B cell (primary cell): ENCODE measurements at regions not wholly inside any gene's neighbourhood (a gene's known extent, or its start where the extent isn't known, plus 50 kb on each side); places are given as distances from the start of the nearest gene placed in this dataset.

Experiments used
- ATAC-seq: fragments of 200-7000 bp; cut with Tn5 transposase; one replicate; pipeline ENCODE4 v1.10.0; 2021; ENCODE audit warnings: low read depth, mild to moderate bottlenecking, moderate number of reproducible peaks, moderate library complexity
- CTCF ChIA-PET: fragments of 350-600 bp; sonication (Branson Sonifier 250); formaldehyde crosslinking; loops from one replicate; lab custom pipeline; 2021; ENCODE audit warnings: antibody characterized with exemption, inconsistent platforms; lab: Charles Lee
- POLR2A ChIA-PET: fragments of 350-600 bp; sonication (Branson Sonifier 250); formaldehyde crosslinking; loops from one replicate; lab custom pipeline; 2021; ENCODE audit warnings: antibody characterized with exemption; lab: Charles Lee
- DNase-seq: peaks from one replicate; pipeline ENCODE4 v3.0.0; 2013
- H2AFZ ChIP-seq: 2 replicates; pipeline ENCODE4 v1.6.1; 2012; ENCODE audit warnings: mild to moderate bottlenecking, low read depth, low read length; ENCODE audit not compliant: insufficient read depth, poor library complexity, severe bottlenecking
- H3K27ac ChIP-seq, 2 donors: 1 replicate in 1 of 2; 2 replicates in 1 of 2; pipeline ENCODE4 v1.5.1; 2012 to 2013; ENCODE audit warnings: low read length in 2 of 2, mild to moderate bottlenecking in 2 of 2, moderate library complexity in 1 of 2
- H3K27me3 ChIP-seq, 4 experiments: fragments of 200-600 bp in 1 of 4; sonication (generic) in 1 of 4; replicated peaks in 1 of 4; 1 replicate in 2 of 4; 2 replicates in 2 of 4; pipeline versions ENCODE4 v1.6.1 to v1.7.0; 2013 to 2016; ENCODE audit warnings: low read length in 3 of 4, mild to moderate bottlenecking in 2 of 4, mixed read lengths in 1 of 4, moderate library complexity in 1 of 4; ENCODE audit not compliant: insufficient read depth in 4 of 4, control insufficient read depth in 3 of 4; ENCODE audit errors: control extremely low read depth in 1 of 4
- H3K36me3 ChIP-seq, 2 experiments: replicated peaks in 1 of 2; 1 replicate in 1 of 2; 2 replicates in 1 of 2; pipeline versions ENCODE4 v1.6.1 to v1.7.1; 2013; ENCODE audit warnings: low read length in 1 of 2; ENCODE audit not compliant: insufficient read depth in 2 of 2, control insufficient read depth in 1 of 2; ENCODE audit errors: control extremely low read depth in 1 of 2, extremely low read depth in 1 of 2
- H3K4me1 ChIP-seq, 2 donors: fragments of 200-600 bp in 1 of 2; sonication (generic) in 1 of 2; 1 replicate in 1 of 2; 2 replicates in 1 of 2; pipeline versions ENCODE4 v1.5.1 to v1.6.1; 2013 to 2017; ENCODE audit warnings: low read length in 2 of 2; ENCODE audit not compliant: control insufficient read depth in 2 of 2, insufficient read depth in 2 of 2
- H3K4me2 ChIP-seq: replicated peaks from 2 replicates; pipeline ENCODE3; 2012; ENCODE audit warnings: mild to moderate bottlenecking, low read depth, low read length; ENCODE audit not compliant: poor library complexity, severe bottlenecking
- H3K4me3 ChIP-seq, 5 experiments: fragments of 200-600 bp in 1 of 5; sonication (generic) in 1 of 5; 1 replicate in 3 of 5; 2 replicates in 2 of 5; pipeline versions ENCODE4 v1.5.1 to v1.7.0; 2011 to 2016; ENCODE audit warnings: low read length in 4 of 5, mild to moderate bottlenecking in 4 of 5, low read depth in 2 of 5, control low read depth in 1 of 5, moderate library complexity in 1 of 5; ENCODE audit not compliant: insufficient read depth in 1 of 5; ENCODE audit errors: control extremely low read depth in 1 of 5, extremely low read depth in 1 of 5
- H3K79me2 ChIP-seq: fragments of 200-600 bp; sonication (generic); one replicate; pipeline ENCODE4 v1.6.0; 2016; ENCODE audit warnings: low read length; ENCODE audit not compliant: control insufficient read depth, insufficient read depth
- H3K9ac ChIP-seq: fragments of 200-600 bp; sonication (generic); 2 replicates; pipeline ENCODE4 v1.6.1; 2017; ENCODE audit warnings: mild to moderate bottlenecking, low read length, moderate library complexity
- H3K9me3 ChIP-seq, 3 donors: one replicate each; pipeline versions ENCODE4 v1.6.1 to v1.7.1; 2013; ENCODE audit warnings: low read length in 2 of 3; ENCODE audit not compliant: control insufficient read depth in 2 of 3, insufficient read depth in 1 of 3; ENCODE audit errors: control extremely low read depth in 1 of 3
- H4K20me1 ChIP-seq: 2 replicates; pipeline ENCODE4 v1.6.0; 2012; ENCODE audit warnings: mild to moderate bottlenecking, low read length; ENCODE audit not compliant: insufficient read depth, control insufficient read depth, poor library complexity, severe bottlenecking
- H3K27ac Mint-ChIP-seq: one replicate; pipeline ENCODE4 v1.8.0; 2021; ENCODE audit warnings: mixed read lengths
- H3K27me3 Mint-ChIP-seq: one replicate; pipeline ENCODE4 v1.8.0; 2021; ENCODE audit warnings: mixed read lengths
- H3K4me1 Mint-ChIP-seq: one replicate; pipeline ENCODE4 v1.8.0; 2021; ENCODE audit warnings: mixed read lengths
- H3K4me3 Mint-ChIP-seq: one replicate; pipeline ENCODE4 v1.8.0; 2021; ENCODE audit warnings: mixed read lengths
- H3K9me3 Mint-ChIP-seq: one replicate; pipeline ENCODE4 v1.8.0; 2022; ENCODE audit warnings: mixed read lengths; ENCODE audit not compliant: insufficient read depth
- EZH2 ChIP-seq: IDR thresholded peaks from 2 replicates; pipeline ENCODE4 v1.6.1; 2012; ENCODE audit warnings: borderline replicate concordance, low read depth, mild to moderate bottlenecking, moderate library complexity, low read length; ENCODE audit not compliant: insufficient read depth, poor library complexity, severe bottlenecking
- WGBS: methylation state at CpG from one replicate; pipeline ENCODE4 v1.1.5; 2013; ENCODE audit warnings: missing lambda C conversion rate; ENCODE audit not compliant: insufficient coverage; 5-methylcytosine and 5-hydroxymethylcytosine counted together
- intact Hi-C: fragments of 100-400 bp; cut with micrococcal nuclease; formaldehyde crosslinking; loops from one replicate; pipeline ENCODE4 v1.10.0; 2022
- TF ChIP-seq, protein P1 (sequence below): fragments of 200-600 bp; IDR thresholded peaks from one replicate; pipeline ENCODE4 v1.8.0; 2022; ENCODE audit warnings: antibody characterized with exemption, mild to moderate bottlenecking

DNA sequence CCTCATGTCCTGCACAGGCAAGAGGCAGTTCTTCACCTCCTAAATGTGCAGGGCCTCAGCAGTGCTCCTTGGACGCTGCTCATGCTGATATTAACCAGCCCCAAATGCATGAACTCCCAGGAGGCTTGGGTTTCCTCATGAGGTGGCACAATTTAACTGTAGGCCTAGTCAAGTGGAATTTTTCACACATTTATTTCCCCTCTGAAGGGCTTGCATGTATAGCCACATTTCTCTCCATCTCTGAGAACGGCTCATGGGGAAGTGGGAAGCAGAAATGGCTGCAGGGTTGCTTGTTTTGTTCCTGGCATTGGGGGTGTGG lies 72.8 kb upstream of the PAX1 start:
- Histone ChIP-seq H3K27ac (no peak overlapping the region), H3K4me2 (no peak overlapping the region), H3K36me3 (no peaks in the 10 kb centered on the region), H3K27me3 (no peaks in the 10 kb centered on the region), H3K9ac (no peak overlapping the region), H3K9me3 (peaks cover 0 to 1% (median 0%) of the 10 kb centered on the region in 3 donors), H2AFZ (no peak overlapping the region), H3K4me1 (peaks cover 6 to 8% of the 10 kb centered on the region in 2 donors), H3K79me2 (no peaks in the 10 kb centered on the region), H4K20me1 (no peaks in the 10 kb centered on the region), H3K4me3 (no peak overlapping the region)
- Mint-ChIP-seq H3K4me1 (peaks cover 7% of the 10 kb centered on the region), H3K27me3 (no peaks in the 10 kb centered on the region), H3K27ac (no peak overlapping the region), H3K4me3 (no peak overlapping the region), H3K9me3 (no peaks in the 10 kb centered on the region)
- POLR2A ChIA-PET, result no interaction called here
- DNase-seq (no peak), ATAC-seq (no peak)
- CTCF ChIA-PET, result no interaction called here
- TF ChIP-seq, protein P1, sequence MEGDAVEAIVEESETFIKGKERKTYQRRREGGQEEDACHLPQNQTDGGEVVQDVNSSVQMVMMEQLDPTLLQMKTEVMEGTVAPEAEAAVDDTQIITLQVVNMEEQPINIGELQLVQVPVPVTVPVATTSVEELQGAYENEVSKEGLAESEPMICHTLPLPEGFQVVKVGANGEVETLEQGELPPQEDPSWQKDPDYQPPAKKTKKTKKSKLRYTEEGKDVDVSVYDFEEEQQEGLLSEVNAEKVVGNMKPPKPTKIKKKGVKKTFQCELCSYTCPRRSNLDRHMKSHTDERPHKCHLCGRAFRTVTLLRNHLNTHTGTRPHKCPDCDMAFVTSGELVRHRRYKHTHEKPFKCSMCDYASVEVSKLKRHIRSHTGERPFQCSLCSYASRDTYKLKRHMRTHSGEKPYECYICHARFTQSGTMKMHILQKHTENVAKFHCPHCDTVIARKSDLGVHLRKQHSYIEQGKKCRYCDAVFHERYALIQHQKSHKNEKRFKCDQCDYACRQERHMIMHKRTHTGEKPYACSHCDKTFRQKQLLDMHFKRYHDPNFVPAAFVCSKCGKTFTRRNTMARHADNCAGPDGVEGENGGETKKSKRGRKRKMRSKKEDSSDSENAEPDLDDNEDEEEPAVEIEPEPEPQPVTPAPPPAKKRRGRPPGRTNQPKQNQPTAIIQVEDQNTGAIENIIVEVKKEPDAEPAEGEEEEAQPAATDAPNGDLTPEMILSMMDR, result no peak
- no peak for TF ChIP-seq EZH2
- 0% methylated on average over 1 of the region's 2 CpGs for WGBS
- intact Hi-C loops, result no loop called here

DNA sequence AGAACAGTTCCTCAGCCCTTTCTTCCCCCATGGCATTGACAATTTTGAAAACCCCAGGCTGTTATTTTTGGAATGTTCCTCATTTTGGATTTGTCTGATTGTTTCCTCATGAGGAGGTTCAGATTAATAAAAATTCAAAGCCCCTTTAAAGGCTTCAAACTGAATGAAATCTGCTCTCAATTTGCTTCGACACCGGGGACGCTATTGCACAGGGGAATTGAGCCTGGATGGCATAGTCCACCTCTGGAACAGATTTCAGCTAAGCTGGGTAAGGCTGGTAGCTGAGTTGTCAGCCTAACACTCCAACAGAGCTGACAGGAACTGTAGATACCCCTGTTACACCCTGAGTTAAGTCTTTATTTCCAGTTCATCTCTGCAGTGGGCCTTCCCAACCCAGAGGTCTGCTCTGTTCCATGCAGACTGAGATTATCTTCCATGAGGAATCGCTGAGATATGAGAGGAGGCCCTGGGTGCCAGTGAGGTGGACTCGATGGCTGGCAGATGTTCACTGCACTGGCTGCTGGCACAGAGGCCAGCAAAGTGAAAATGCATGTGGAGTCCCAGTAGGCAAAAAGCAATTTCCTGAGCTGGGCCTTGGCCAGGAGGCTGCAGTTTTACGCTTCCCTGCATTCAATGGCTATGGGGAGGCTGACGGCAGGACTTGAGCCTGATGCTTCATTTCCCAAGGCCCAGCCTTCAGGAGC lies 73.3 kb upstream of the PAX1 start:
- peaks cover 6 to 8% of the 10 kb centered on the region in 2 donors for H3K4me1 ChIP-seq
- H3K4me1 Mint-ChIP-seq, result peaks cover 7% of the 10 kb centered on the region
- CTCF ChIA-PET, result no interaction called here
- no peak for DNase-seq
- H3K79me2 ChIP-seq, result no peaks in the 10 kb centered on the region
- no peak overlapping the region for H3K9ac ChIP-seq
- H3K27ac Mint-ChIP-seq, result no peak overlapping the region
- no peaks in the 10 kb centered on the region for H3K27me3 ChIP-seq
- POLR2A ChIA-PET, result no interaction called here
- H3K4me3 ChIP-seq, result no peak overlapping the region
- H2AFZ ChIP-seq, result no peak overlapping the region
- H3K9me3 Mint-ChIP-seq, result no peaks in the 10 kb centered on the region
- peaks cover 0 to 1% (median 0%) of the 10 kb centered on the region in 3 donors for H3K9me3 ChIP-seq
- H3K27ac ChIP-seq, result no peak overlapping the region
- no peak overlapping the region for H3K4me3 Mint-ChIP-seq
- no peaks in the 10 kb centered on the region for H3K36me3 ChIP-seq
- ATAC-seq, result no peak
- no peak for TF ChIP-seq EZH2
- TF ChIP-seq, protein P1, result no peak
- no peak overlapping the region for H3K4me2 ChIP-seq
- no peaks in the 10 kb centered on the region for H3K27me3 Mint-ChIP-seq
- 36% methylated on average over 4 of the region's 7 CpGs for WGBS
- H4K20me1 ChIP-seq, result no peaks in the 10 kb centered on the region
- intact Hi-C loops, result no loop called here
